HG02852 (cell line): ENCODE measurements at regions not wholly inside any gene's neighbourhood (a gene's known extent, or its start where the extent isn't known, plus 50 kb on each side); places are given as distances from the start of the nearest gene placed in this dataset.

ENCODE experiments used
- ATAC-seq: cut with Tn5 transposase; IDR thresholded peaks from one replicate; pipeline ENCODE4 v1.9.1; 2021; ENCODE audit warnings: mild to moderate bottlenecking, moderate library complexity; ENCODE audit not compliant: unreplicated experiment

DNA sequence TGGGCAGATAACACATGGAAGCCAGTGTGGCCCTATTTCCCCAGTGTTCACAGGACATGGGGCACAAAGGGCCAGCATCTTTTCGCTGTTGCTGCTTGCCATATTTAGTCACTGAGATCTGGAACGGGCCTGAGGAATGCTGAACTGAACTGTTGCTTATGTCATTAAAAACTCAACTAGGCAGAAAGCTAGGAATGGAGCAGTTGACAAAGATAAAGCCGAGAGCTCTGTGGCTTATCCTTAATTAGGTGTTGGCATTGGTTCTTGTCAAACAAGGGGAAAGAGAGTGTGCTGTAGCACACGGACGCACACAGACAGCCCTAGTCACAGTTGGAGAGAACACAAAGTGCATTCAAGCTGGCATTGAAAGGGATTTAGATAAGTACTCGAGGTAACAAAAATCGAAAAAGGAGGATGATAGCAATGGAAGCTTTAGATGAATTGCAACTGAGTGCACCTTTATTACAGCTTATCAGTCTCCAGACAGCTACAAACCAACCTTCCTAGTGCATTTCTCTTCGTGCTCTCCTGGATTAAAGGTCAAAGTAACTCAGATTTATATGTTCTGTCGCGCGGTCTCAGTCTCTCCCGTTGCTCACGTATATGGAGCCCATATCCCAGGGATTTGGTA, 450.2 kb upstream of the ZNF608 start:
- ATAC-seq: no peak

DNA sequence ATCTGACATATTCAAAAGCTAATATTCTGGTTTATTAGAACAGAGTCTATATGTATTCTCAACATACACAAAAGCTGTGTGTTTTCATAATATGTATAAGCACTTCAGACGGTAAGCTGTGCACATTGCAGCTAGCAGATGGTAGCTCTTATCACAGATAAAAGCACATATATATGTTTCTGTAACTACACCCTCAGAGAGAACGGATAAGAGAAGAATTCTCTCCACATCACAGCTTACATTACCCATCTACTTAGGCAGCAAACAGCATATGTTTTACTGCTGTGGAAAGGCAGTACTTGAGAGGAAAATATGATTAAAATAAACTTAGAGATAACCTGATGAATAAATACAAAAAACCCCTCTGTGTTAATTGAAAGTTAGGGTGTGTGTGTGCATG, 450.9 kb upstream of the ZNF608 start:
- ATAC-seq: no peak

DNA sequence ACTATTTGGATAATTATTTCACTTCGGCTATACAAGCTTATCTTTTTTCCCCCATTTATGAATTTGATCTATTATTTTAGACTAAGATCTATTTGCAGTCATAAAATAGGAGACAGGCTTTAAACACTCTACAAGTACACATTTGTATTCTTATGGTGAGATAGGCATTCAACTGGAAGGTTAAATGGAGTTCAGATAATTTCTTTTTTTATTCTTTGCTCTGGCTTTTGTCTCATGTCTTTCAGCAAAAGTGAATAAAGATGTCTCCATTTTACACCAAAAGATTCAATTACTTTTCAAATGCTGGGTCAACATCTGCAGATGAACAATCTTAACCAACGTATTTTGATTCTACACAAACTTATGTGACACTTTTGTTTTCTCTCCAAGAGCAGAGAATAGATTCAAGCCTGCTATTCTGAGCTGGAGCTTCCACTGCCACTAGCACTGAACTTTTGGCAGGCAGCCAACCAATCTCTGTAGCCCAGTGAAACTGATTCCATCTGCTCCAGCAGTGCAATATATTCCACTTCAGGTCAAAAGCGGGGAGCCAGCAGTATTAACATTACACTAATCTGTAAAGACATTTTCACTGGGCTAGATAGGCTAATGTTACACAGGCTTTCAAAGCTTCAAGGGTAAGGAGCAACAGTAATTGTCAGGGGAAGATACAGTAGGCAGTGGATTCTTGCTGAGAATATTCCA, 452.0 kb upstream of the ZNF608 start:
- no peak for ATAC-seq

DNA sequence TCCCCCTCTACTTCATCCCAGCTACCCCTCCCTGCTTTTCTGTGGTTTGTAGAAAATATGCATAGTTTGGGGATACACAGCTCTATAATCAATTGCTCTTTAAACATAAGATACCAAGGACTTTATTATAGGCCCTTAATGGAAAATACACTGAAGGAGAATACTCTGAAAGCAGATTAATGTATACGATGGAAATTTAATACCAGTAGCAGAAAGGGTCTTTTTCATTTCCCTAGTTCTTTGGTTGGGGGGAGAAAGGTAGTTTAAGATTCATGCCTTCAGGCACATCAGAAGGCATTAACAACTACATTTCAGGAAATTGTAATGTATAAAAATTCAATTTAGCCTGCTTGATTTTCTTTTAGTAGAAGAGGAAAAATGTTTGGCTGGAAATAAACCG, 452.9 kb upstream of the ZNF608 start:
- ATAC-seq: no peak

DNA sequence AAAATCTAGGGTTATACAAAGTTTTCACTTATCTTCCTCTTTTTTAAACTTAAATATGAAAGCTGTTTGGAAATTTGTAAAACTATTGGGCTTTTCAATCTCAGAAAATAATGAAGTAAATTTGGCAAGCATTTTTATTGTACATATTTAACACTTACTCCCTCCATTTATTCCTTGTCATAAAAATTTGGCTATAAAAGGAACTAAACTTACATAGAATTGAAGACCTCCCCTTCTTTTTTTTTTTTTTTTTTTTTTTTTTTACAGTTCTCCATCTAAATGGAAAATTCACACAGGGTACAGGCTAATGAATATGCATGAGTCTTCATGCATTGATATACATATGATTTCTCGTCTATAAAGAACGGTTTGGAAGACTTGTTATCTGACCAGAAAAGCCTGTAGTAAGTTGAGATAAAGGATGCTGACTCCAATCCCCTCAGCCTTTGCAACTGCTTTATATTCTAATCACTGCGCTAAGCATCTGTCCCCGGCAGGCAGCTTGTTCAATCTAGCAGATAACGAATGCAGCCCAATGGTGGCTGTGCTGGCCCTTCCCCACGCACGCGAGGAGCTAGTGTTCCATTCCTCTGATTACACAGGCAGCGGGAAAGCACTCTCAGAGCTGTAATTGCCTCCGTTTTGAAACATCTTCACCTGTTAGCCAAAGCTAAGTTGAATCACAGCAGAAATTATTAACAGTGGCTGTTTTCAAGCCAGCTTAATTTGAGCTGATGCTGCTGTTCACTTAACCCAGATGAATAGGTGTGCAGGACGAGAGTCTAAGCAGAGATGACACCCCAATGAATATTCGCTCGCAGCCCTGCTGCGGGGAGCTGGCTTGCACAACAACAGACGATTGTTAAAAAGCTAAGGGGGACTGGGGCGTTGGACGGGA, 453.8 kb upstream of the ZNF608 start:
- ATAC-seq: peak; percentile 60

DNA sequence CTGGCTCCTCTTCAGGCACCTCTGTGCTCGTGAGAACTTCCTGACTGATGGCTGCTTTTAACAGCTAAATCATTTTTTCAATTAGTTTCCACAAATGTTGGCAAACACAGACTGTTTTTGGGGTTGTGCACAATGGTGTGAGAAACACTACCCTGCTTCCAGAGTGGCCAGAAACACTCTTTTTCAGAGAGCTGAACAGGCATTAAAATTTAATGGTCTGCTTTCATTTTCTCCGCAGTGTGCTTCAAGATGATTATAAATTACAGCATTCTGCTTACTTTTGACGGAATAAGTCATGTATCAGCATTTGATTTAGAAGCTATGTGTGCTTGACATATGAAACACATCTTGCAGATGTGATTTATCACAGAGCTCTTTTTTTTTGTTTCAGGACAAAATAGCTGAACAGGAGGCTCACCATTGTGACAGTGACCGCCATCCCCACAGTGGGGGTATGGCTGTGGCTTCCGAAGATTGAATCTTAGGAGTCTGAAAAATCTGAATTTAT, 454.5 kb upstream of the ZNF608 start:
- no peak for ATAC-seq

DNA sequence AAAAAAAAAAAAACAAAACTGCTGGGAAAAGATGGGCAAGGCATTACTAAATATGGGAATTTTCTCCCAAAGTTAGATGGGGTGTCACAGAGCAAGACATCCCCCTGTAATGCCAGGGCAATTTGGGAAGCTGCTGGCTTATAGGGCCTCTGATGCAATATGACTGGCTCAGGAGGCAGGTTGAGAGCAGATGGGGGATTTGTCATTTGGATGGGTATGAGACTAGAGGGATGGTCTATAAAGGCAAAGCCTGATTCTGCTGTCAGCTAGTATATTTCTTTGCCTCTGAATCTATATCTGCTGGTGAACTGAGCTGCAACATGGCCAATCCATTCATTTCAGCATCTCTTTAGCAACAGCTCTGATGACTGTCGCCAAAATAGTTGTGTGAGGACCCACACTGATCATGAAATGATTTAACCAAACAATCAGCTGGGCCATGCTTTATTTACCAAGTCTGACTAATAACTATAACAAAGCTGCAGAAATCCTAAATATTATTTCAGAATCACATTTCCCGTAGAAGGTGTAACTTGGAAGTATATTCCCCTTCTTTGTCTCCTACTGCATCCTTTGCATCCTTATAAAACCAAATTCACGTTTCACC, 455.1 kb upstream of the ZNF608 start:
- no peak for ATAC-seq

DNA sequence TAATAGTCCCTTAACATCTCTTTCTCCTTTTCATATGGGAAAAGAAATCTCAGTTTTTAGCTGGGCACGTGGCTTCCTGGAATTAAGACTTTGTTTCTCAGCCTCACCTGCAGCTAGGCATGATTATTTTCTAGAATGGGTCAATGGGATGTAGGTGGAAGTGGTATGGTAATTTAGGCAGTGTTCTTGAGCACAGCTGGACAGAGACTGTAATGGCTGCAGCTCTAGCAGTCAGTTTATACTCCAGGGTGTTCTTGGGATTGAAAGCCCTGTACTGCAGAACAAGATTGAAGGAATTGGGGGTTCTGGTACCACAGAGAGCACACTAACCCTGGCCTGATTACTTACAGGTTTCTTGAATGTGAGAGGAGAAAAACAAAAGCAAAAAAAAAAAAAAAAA, 455.9 kb upstream of the ZNF608 start:
- ATAC-seq: no peak

DNA sequence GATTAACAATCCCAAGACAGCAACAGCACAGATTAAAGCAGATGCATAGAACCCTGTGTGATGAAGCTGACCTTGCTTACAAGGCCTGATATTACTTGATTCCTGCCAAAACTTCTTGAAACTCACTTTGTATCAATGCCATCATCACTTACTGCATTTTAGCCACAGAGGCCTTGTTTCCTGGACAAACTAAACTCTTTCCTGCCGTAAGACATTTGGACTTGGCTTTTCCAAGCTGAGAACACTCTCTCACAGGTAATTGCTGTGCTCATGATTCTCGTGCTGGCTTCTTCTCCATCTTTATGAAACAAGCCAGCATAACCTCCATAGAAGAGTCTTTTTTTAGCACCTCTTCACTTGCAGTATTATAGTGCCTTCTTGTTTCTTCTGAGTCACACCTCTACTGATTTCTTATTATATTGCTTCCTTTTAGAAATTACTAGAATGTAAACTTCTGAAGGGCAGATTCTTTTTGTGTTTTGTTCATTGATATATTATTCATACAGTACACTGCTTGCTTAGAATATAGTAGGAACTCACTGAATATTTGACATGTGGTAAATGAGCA, 456.5 kb upstream of the ZNF608 start:
- no peak for ATAC-seq

DNA sequence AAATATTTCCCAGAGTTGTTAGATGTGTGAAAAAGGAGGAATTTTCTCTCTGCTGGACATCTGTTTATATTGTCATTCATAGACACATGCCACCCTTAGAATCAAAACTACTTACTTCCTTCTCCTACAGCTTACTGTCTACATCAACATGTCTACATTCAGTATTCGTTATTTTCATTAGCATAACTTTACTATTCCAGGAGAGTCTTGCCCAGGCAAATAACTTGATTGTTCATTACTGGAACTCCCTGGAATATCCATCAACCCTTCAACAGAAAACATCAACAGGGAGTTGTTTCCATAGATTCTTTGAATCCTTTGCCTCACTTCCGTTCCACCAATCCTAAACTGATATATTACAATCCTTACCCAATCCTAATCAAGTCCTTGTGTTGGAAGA, 457.5 kb upstream of the ZNF608 start:
- no peak for ATAC-seq

DNA sequence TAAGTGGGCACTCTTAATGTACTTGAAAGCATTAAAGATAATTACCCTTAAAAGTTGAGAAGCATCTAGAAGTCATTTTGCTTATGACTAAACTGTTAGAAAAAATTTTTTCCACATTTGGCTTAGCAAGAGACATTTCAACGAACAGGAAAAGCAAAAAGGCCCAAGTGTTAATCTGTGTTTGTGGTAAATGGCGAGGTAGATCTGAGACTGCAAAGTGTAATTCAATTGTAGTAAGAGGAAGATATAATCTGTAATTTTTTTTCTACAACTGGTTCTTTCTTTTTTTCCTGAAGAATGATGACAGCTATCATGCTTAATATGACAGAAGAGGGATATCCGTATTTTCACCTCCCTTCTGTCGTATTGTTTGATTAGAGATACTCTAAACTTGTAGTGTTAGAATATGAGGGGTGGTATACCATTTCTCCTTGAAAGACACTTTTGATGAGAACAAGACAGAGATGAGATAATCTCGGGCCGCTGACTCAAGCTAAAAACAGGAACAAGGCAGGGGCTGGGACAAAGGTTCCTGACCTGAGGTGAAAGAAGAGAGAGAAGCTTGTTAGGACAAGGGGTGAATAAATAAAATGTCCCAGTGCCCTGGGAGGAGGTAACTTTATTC, 459.3 kb upstream of the ZNF608 start:
- no peak for ATAC-seq

DNA sequence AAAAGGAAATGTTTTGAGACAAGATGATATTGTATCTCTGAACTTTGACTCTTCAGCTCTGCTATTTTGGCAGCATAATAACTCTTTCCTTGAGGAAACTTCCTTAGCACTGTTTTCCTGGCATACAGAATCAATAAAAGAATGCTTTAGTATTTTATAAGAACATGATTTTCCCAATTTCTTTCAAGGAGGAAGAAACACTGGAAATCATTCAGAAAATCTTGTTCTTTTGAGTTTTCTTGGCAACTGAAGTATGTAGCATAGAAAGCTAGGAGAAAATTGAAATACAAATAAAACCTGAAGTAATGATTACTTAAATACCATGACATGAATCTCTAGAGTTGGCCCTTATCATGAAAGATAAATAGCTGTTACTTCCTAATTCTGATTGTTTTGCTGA, 461.4 kb upstream of the ZNF608 start:
- no peak for ATAC-seq

DNA sequence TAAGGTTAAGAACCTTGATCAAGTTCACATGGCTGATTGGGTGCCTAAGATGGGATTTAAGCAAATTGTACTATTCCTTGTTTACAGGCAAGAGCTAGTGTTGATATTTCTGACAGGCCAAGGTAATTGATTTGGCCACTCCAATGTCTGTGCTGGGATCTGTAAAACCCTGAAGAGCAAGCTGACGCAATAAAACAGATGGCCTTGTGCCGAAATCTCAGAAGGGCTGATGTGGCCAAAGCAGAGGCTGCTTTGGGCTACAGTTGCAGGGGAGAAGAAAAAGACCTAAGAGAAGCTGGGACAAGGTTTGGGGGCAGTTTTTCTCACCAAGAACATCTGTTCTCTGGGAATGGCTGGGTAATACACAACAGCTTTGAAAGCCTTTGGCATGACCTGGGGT, 463.2 kb upstream of the ZNF608 start:
- ATAC-seq: no peak

DNA sequence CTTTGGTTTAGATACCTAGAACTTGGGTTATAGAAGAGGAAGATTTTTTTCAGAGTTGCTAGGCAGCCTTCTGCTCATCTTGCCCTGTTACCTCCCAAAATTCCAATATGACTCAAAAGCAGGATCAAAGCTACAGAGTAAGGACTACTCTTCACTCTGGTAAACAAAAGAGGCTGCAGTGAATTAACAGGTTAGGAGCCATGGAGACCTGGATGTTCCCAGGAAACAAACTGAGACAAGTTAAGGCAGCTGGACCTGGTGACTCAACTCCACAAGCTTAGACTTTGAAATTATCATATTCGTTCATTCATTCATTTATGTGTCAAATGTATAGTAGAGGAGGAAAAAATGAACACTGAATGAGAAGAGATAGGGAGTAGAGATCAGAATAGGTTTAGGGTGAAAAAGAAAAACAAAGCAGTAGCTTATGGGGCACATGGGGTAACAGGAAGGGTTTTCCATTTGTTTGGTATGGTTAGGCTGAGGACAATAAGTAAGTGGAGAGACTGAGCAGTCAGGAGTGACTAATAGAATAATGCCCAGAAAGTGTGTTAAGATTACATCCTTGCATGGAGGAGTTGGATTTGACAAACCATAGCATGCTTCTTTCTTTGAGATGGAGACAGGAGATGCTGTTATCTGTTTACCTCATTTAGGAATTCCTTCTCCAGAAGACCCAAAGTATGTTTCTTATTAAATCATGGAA, 464.0 kb upstream of the ZNF608 start:
- no peak for ATAC-seq

DNA sequence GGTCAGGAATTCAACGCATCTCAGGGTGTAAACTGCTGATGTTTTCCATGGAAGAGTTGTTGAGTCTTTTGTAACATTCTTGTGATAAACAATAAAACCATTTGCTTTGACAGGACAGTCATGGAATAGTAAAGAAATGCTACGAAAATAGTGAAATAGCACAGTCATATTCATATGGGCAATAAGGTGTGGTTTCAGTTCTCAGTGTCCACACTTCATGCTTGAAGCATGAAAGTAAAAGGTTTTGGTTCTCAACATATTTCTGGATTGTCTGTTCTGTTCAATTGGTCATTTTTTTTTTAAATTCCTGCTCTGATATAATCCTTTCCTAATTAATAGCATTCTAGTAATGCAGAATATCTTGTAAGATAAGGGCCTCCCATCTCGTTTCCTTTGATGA, 467.6 kb upstream of the ZNF608 start:
- ATAC-seq: peak; percentile 95

DNA sequence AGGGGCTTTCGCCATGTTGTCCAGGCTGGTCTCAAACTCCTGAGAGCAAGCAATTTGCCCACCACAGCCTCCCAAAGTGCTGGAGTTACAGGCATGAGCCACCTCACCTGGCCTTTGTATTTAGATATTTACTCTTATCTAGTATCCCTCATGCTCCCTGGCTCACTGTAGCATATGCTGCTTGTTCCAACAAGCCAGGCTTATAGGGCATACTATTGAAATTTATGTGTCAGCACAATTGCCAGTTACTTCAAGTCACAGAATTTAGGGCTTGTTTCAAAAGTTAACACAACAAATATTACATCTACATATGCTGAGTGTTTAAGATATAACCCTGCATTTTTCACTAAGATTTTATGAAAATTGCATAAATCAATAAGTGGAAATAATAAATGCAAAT, 469.2 kb upstream of the ZNF608 start:
- no peak for ATAC-seq

DNA sequence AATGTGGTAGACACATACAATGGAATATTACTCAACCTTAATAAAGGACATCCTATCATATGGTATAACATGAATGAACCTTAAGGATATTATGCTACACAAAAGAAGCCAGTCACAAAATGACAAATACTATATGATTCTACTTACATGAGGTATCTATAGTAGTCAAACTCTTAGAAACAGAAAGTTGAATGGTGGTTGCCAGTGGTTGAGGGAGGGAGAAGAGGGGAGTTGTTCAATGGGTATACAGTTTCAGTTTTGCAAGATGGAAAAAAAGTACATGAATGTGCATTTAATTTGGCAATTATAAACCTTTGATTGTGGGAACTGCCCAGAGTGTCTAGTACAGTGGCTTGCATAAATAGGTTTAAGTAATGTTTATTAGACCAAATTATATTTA, 473.3 kb upstream of the ZNF608 start:
- ATAC-seq: no peak

DNA sequence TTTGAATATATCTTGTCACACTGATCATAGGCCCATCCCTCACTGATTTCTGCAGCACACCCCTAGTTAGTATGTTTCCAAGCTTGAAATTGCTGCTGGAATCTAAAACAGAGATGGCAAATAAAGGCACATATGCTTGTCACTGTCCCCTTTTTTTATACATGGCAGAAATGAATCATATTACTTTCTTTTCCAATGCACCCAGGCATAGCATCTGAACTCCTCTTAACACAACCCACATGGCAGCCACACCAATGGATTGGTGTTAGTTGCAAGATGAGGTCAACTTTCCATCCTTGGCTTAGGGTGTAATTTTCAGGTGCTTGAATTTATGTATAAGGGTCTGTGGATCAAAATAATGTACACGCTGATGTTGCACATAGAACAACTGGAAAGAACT, 473.8 kb upstream of the ZNF608 start:
- ATAC-seq: no peak

DNA sequence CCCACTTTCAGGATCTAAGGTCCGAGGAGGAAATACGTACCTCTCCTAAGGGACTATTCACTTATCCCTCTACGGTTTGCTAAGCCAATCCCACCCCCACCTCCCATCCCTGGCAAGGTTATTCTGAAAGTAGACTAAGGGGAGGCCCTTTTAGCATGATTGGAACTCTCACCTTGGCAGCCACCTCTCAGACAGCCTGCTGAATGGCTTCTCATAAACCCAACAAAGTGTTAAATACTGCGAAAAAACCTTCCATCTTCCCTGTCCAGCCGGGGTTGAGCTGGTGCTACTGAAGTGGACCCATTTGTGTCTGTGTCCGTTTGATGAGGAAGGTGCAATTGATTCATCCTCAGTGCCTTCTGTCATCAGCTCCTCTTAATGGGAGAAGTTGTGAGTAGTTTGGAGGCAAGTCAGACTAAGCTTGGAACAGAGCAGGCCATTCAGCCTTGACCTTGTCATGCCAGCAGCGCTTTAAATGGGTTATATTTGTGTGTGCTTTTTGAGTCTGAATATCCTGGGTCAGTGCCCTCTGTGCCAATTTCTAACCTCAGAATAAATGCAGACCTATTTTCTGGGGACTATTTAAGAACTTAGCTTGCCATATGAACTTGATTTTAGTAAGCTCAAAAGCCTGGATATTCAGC, 476.3 kb upstream of the ZNF608 start:
- ATAC-seq: no peak
